COLO668 (cell line): ENCODE measurements at regions not wholly inside any gene's neighbourhood (a gene's known extent, or its start where the extent isn't known, plus 50 kb on each side); places are given as distances from the start of the nearest gene placed in this dataset.
"Not testable (repeated sequence)": the region's sequence is repeated elsewhere in the genome, so short reads cannot be mapped to it uniquely, and the experiment has no call there.

ENCODE experiments used
- DNase-seq: peaks from one replicate; lab custom pipeline; 2025; ENCODE audit not compliant: unreplicated experiment; lab: John Stamatoyannopoulos, UW

GRCh38 chr14:21874946-21875345 lies 201.3 kb upstream of the OR4E1 start:
- no peak for DNase-seq

- no peak for DNase-seq
Measured at GRCh38 chr14:21874167-21874566, 200.5 kb upstream of the OR4E1 start.

- DNase-seq = peak; percentile 41
Measured at GRCh38 chr14:21868442-21869046, 194.9 kb upstream of the OR4E1 start.

- DNase-seq = no peak
Measured at GRCh38 chr14:21867541-21867940, 193.9 kb upstream of the OR4E1 start.

GRCh38 chr14:21866479-21866878 lies 192.9 kb upstream of the OR4E1 start:
- no peak for DNase-seq

GRCh38 chr14:21863289-21863688 lies 189.7 kb upstream of the OR4E1 start:
- no peak for DNase-seq

- no peak for DNase-seq
Measured at GRCh38 chr14:21861153-21861552, 187.5 kb upstream of the OR4E1 start.

- DNase-seq = no peak
Measured at GRCh38 chr14:21860172-21860571, 186.6 kb upstream of the OR4E1 start.

GRCh38 chr14:21852775-21853174 lies 179.2 kb upstream of the OR4E1 start:
- DNase-seq = no peak

GRCh38 chr14:21852061-21852664 lies 178.5 kb upstream of the OR4E1 start:
- peak; percentile 42 for DNase-seq

GRCh38 chr14:21846902-21847301 lies 173.3 kb upstream of the OR4E1 start:
- DNase-seq = not testable (repeated sequence)

GRCh38 chr14:21846227-21846885 lies 172.7 kb upstream of the OR4E1 start:
- DNase-seq = peak; percentile 30

- no peak for DNase-seq
Measured at GRCh38 chr14:21840765-21841164, 167.1 kb upstream of the OR4E1 start.

GRCh38 chr14:21833836-21834235 lies 160.2 kb upstream of the OR4E1 start:
- no peak for DNase-seq

GRCh38 chr14:21825845-21826244 lies 152.2 kb upstream of the OR4E1 start:
- DNase-seq = no peak

- peak; percentile 12 for DNase-seq
Measured at GRCh38 chr14:21825149-21825743, 151.6 kb upstream of the OR4E1 start.

GRCh38 chr14:21822109-21822508 lies 148.5 kb upstream of the OR4E1 start:
- DNase-seq = no peak

- no peak for DNase-seq
Measured at GRCh38 chr14:21820631-21821030, 147.0 kb upstream of the OR4E1 start.

- DNase-seq = not testable (repeated sequence)
Measured at GRCh38 chr14:21819891-21820290, 146.3 kb upstream of the OR4E1 start.

- DNase-seq = not testable (repeated sequence)
Measured at GRCh38 chr14:21817010-21817409, 143.4 kb upstream of the OR4E1 start.

- DNase-seq = no peak
Measured at GRCh38 chr14:21807975-21808374, 134.4 kb upstream of the OR4E1 start.

GRCh38 chr14:21804981-21805380 lies 131.4 kb upstream of the OR4E1 start:
- no peak for DNase-seq
